Subcutaneous abdominal adipose tissue (tissue), 5 donors: ENCODE measurements at regions not wholly inside any gene's neighbourhood (a gene's known extent, or its start where the extent isn't known, plus 50 kb on each side); places are given as distances from the start of the nearest gene placed in this dataset.
"Not testable (repeated sequence)": the region's sequence is repeated elsewhere in the genome, so short reads cannot be mapped to it uniquely, and the experiment has no call there.

Source experiments
- H3K27ac ChIP-seq: one replicate; pipeline ENCODE4 v1.7.0; 2013; ENCODE audit warnings: low read depth, mild to moderate bottlenecking, inconsistent platforms, low read length, moderate library complexity
- H3K27me3 ChIP-seq, 5 donors: one replicate each; pipeline ENCODE4 v1.7.0; 2013; ENCODE audit warnings: low read length in 5 of 5, inconsistent platforms in 1 of 5; ENCODE audit not compliant: control insufficient read depth in 5 of 5, insufficient read depth in 4 of 5
- H3K36me3 ChIP-seq, 5 donors: one replicate each; pipeline ENCODE4 v1.7.0; 2013; ENCODE audit warnings: low read length in 5 of 5; ENCODE audit not compliant: control insufficient read depth in 5 of 5, insufficient read depth in 5 of 5
- H3K4me1 ChIP-seq, 5 donors: one replicate each; pipeline ENCODE4 v1.7.0; 2013; ENCODE audit warnings: low read length in 5 of 5, mild to moderate bottlenecking in 3 of 5, moderate library complexity in 1 of 5; ENCODE audit not compliant: control insufficient read depth in 5 of 5, insufficient read depth in 5 of 5
- H3K4me3 ChIP-seq, 5 donors: one replicate each; pipeline ENCODE4 v1.7.0; 2013; ENCODE audit warnings: low read length in 5 of 5, low read depth in 1 of 5
- H3K9ac ChIP-seq, 5 donors: one replicate each; pipeline ENCODE4 v1.7.0; 2013; ENCODE audit warnings: low read length in 5 of 5, mild to moderate bottlenecking in 4 of 5, moderate library complexity in 3 of 5
- H3K9me3 ChIP-seq, 5 donors: one replicate each; pipeline ENCODE4 v1.7.0; 2013; ENCODE audit warnings: low read length in 5 of 5; ENCODE audit not compliant: control insufficient read depth in 5 of 5
- donor health status: healthy.
- donor health status: healthy.
- donor health status: healthy.
- donor health status: healthy.
- donor health status: healthy.

- H3K9me3 ChIP-seq = no peaks in the 10 kb centered on the region
- no peaks in the 10 kb centered on the region for H3K36me3 ChIP-seq
- no peaks in the 10 kb centered on the region for H3K27me3 ChIP-seq
- no peak overlapping the region for H3K4me3 ChIP-seq
- no peak overlapping the region for H3K9ac ChIP-seq
- no peaks in the 10 kb centered on the region for H3K4me1 ChIP-seq
- no peak overlapping the region for H3K27ac ChIP-seq
Measured at GRCh38 chr7:91600112-91600511, 280.4 kb downstream of the MTERF1 start.

GRCh38 chr7:91603707-91604106, 276.8 kb downstream of the MTERF1 start:
- no peaks in the 10 kb centered on the region for H3K4me1 ChIP-seq
- no peaks in the 10 kb centered on the region for H3K9me3 ChIP-seq
- no peaks in the 10 kb centered on the region for H3K36me3 ChIP-seq
- no peaks in the 10 kb centered on the region for H3K27me3 ChIP-seq
- no peak overlapping the region for H3K27ac ChIP-seq
- H3K9ac ChIP-seq = no peak overlapping the region
- H3K4me3 ChIP-seq = no peak overlapping the region

- Histone ChIP-seq H3K36me3 (no peaks in the 10 kb centered on the region), H3K27me3 (no peaks in the 10 kb centered on the region), H3K9ac (no peak overlapping the region), H3K27ac (no peak overlapping the region), H3K9me3 (peaks cover 0 to 6% (median 5%) of the 10 kb centered on the region in 5 donors), H3K4me3 (no peak overlapping the region), H3K4me1 (no peaks in the 10 kb centered on the region)
Measured at GRCh38 chr7:91608606-91609005, 271.9 kb downstream of the MTERF1 start.

GRCh38 chr7:91609525-91609924, 271.0 kb downstream of the MTERF1 start:
- Histone ChIP-seq H3K4me1 (no peaks in the 10 kb centered on the region), H3K36me3 (no peaks in the 10 kb centered on the region), H3K27me3 (no peaks in the 10 kb centered on the region), H3K9ac (no peak overlapping the region), H3K9me3 (peaks cover 0 to 6% (median 5%) of the 10 kb centered on the region in 5 donors), H3K27ac (no peak overlapping the region), H3K4me3 (no peak overlapping the region)

- Histone ChIP-seq H3K9me3 (peaks cover 0 to 6% (median 5%) of the 10 kb centered on the region in 5 donors), H3K27me3 (no peaks in the 10 kb centered on the region), H3K4me3 (no peak overlapping the region), H3K27ac (no peak overlapping the region), H3K9ac (no peak overlapping the region), H3K4me1 (no peaks in the 10 kb centered on the region), H3K36me3 (no peaks in the 10 kb centered on the region)
Measured at GRCh38 chr7:91614431-91614830, 266.1 kb downstream of the MTERF1 start.

- Histone ChIP-seq H3K4me1 (no peaks in the 10 kb centered on the region), H3K9ac (no peak overlapping the region), H3K27me3 (no peaks in the 10 kb centered on the region), H3K4me3 (no peak overlapping the region), H3K36me3 (no peaks in the 10 kb centered on the region), H3K9me3 (no peaks in the 10 kb centered on the region), H3K27ac (no peak overlapping the region)
Measured at GRCh38 chr7:91618776-91619765, 261.4 kb downstream of the MTERF1 start.

- Histone ChIP-seq H3K27me3 (no peaks in the 10 kb centered on the region), H3K27ac (no peak overlapping the region), H3K36me3 (no peaks in the 10 kb centered on the region), H3K9ac (no peak overlapping the region), H3K4me3 (no peak overlapping the region), H3K4me1 (no peaks in the 10 kb centered on the region), H3K9me3 (no peaks in the 10 kb centered on the region)
Measured at GRCh38 chr7:91620827-91621226, 259.7 kb downstream of the MTERF1 start.

GRCh38 chr7:91627324-91627723, 253.2 kb downstream of the MTERF1 start:
- H3K27ac ChIP-seq, H3K9ac ChIP-seq, H3K36me3 ChIP-seq, H3K4me3 ChIP-seq, H3K27me3 ChIP-seq, H3K9me3 ChIP-seq: not testable (repeated sequence)
- H3K4me1 ChIP-seq = peaks cover 0 to 17% (median 0%) of the 10 kb centered on the region in 5 donors

GRCh38 chr7:91628742-91629141, 251.8 kb downstream of the MTERF1 start:
- Histone ChIP-seq H3K4me1 (peaks cover 0 to 20% (median 0%) of the 10 kb centered on the region in 5 donors), H3K27ac (no peak overlapping the region), H3K9me3 (no peaks in the 10 kb centered on the region), H3K9ac (no peak overlapping the region), H3K4me3 (no peak overlapping the region), H3K36me3 (no peaks in the 10 kb centered on the region), H3K27me3 (no peaks in the 10 kb centered on the region)

- Histone ChIP-seq H3K27ac (no peak overlapping the region), H3K9me3 (no peaks in the 10 kb centered on the region), H3K36me3 (no peaks in the 10 kb centered on the region), H3K4me3 (no peak overlapping the region), H3K9ac (no peak overlapping the region), H3K4me1 (peaks cover 0 to 27% (median 0%) of the 10 kb centered on the region in 5 donors), H3K27me3 (no peaks in the 10 kb centered on the region)
Measured at GRCh38 chr7:91630581-91631380, 249.7 kb downstream of the MTERF1 start.
